ENCODE measurements at regions not wholly inside any gene's neighbourhood (a gene's known extent, or its start where the extent isn't known, plus 50 kb on each side); places are given as distances from the start of the nearest gene placed in this dataset.

GRCh38 chr1:37294096-37294495, 180.3 kb upstream of the ZC3H12A start:
- ATAC-seq (ENCODE audit: poor library complexity) (no peak), DNase-seq (no peak)
- intact Hi-C loops (cut with DNase I): no loop called here

DNA sequence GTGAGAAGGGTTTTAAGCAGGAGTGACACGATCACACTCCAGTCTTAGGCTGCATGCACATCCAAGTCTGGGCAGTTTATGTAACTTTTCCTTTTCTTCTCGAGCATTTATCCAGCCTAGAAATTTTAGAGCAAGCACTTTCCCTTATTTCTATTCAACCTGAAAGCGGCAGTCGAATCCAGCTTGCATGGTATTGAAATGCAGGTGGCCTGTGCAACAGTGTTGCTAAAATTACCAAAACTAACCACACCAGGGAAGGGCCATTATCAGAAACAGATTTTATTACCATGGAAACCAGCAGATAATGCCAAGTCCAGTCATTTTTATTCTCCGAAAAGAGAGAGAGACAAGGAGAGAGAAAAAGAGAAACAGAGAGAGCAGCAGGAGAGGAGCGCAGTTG, 179.9 kb upstream of the ZC3H12A start:
- intact Hi-C loops (cut with DNase I): no loop called here
- no peak for DNase-seq
- no peak for ATAC-seq (ENCODE audit: poor library complexity)

DNA sequence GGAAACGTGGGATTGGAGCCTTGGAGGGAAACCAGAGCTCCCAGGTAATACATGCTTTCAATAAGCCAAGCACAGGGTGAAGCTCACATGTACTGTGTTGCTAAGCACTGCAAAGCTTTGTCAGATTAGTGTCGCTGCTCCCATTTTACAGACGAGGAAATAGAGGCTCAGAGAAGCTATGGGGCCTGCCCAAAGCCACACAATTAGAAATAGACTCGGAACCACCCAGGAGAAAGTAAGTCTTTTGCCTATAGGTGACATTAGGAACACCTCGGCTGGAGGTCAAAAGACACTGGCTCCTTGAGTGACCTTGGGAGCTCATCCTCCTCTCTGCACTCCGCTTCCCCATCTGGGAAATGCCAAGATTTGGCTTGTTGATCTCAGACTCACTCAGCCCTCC, 175.6 kb upstream of the ZC3H12A start:
- no peak for ATAC-seq (ENCODE audit: poor library complexity)
- DNase-seq: no peak
- intact Hi-C loops (cut with DNase I): no loop called here

- intact Hi-C loops (cut with DNase I): no loop called here
- DNase-seq: no peak
- no peak for ATAC-seq (ENCODE audit: poor library complexity)
These were observed 175.2 kb upstream of the ZC3H12A start for GRCh38 chr1:37299216-37299615.

GRCh38 chr1:37303884-37304574, 170.4 kb upstream of the ZC3H12A start:
- intact Hi-C loops (cut with DNase I): no loop called here
- no peak for ATAC-seq (ENCODE audit: poor library complexity)
- DNase-seq: no peak

DNA sequence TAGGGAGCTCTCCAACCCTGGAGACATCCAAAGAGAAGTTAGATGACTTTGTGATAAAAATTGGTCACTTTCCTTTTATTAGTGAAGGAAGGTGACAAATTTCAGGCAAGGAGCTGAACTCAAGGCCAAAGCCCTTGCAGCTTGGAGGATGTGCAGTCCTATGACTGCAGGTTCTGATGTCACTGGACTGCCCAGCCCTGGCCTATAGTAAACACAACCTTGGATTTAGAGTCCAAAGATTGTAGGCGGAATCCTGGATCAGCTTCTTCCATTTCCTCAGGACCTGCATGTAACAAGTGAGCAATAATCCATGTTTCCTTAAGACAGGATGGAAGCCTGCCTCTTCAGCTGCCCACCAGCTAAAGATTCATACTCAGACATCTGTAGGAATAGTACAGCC, 169.3 kb upstream of the ZC3H12A start:
- no peak for ATAC-seq (ENCODE audit: poor library complexity)
- intact Hi-C loops (cut with DNase I): no loop called here

GRCh38 chr1:37305841-37306240, 168.5 kb upstream of the ZC3H12A start:
- ATAC-seq (ENCODE audit: poor library complexity): no peak
- intact Hi-C loops (cut with DNase I): no loop called here
- no peak for DNase-seq

More for the DNA sequence above, 169.3 kb upstream of the ZC3H12A start:
- DNase-seq: no peak

- intact Hi-C loops (cut with DNase I): no loop called here
- DNase-seq: no peak
- ATAC-seq (ENCODE audit: poor library complexity): no peak
These were observed 167.9 kb upstream of the ZC3H12A start for GRCh38 chr1:37306461-37306860.

GRCh38 chr1:37306871-37307270, 167.5 kb upstream of the ZC3H12A start:
- DNase-seq: no peak
- no peak for ATAC-seq (ENCODE audit: poor library complexity)
- intact Hi-C loops (cut with DNase I): no loop called here

DNA sequence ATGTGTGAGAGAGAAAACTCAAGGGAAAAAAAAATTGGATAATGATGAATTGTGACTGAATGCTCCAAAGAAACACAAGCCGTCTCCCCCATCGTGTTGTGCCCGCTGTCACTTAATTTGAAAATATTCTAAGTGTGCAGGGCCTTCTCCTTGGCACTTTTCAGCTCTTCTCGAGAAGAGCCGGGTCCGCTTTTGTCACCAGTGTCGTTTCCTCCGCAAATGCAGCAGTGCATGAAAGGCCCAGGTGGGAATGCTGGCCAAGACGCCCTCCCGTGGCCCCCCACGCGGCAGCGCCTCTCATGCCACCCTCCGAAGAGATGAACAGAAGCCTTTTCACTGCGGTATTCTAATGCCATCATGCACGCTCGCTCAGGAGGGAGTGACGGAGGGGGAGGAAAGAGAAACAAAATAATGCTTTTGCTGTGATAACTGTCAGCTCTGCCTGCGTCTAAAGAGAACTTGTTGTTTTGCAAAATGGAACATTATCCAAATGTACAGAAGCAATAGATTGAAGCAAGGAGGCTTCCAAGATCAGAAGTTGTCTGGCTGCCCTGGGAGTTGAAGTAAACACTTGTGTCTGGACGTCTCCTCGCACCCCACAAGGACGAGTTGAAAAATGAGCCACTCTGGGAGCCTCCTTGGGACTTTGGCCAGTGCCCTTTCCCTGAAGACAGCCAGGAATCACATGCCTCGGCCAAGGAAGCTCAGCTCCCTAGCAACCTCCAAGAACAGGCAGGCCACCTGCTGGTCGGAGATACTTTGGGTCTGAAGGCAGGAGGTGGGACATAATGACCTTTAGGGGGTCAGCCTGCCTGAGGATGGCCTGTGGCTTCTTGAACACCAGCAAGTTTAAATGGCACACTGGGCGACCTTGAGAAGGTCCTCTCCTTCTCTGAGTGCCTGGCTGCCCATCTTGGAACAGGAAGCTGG, 166.1 kb upstream of the ZC3H12A start:
- ATAC-seq (ENCODE audit: poor library complexity): no peak
- intact Hi-C loops (cut with DNase I): no loop called here
- no peak for DNase-seq

DNA sequence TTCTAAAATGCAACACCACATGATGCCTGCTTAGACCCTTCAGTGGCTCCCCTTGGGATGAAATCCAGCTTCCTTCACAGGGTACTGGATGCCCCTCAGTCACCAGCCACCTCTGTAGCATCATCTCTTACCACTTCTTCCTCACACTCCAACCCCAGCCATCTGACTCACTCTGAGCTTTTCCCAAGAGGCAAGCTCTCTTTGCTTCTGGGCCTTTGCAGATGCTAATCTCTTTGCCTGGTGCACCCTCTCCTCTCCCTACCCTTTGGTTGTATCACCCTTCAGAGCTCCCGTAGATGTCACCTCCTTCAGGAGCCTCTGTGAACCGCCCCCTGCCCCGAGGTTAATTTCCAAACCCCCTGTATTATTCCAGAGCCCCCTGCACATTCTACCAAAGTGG, 164.8 kb upstream of the ZC3H12A start:
- intact Hi-C loops (cut with DNase I): no loop called here
- DNase-seq (no peak), ATAC-seq (ENCODE audit: poor library complexity) (no peak)

GRCh38 chr1:37310064-37310463, 164.3 kb upstream of the ZC3H12A start:
- intact Hi-C loops (cut with DNase I): no loop called here
- ATAC-seq (ENCODE audit: poor library complexity) (no peak), DNase-seq (no peak)

- intact Hi-C loops (cut with DNase I): no loop called here
- DNase-seq (no peak), ATAC-seq (ENCODE audit: poor library complexity) (no peak)
These were observed 159.0 kb upstream of the ZC3H12A start for GRCh38 chr1:37315371-37315846.

DNA sequence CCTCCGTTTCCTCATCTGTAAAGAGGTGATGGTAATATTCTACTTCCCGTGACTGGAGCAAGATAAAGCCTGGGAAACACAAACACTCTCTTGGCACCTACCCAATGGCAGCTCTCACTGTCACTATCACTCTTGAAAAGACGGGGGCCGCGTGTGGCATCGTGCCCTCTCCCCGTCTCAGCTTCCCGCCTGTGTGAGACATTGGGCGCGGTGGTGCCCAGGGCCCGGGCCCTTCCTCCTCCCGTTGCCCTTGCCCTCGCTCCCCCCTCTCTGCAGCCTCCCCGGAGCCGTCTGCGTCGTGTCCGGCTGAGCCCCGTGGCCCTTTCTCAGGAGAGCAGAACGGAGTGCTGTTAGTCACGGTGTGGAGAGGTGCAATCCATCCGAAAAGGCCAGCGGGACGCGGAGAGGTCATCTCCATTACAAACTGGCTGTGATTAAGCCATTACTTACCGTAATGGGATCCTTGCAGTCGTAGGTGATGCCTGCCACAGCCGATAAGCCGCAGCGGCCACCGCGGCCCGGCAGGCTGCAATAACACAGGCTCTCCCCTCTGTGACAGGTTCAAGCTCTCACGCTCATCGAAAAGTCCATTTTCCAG, 156.4 kb upstream of the ZC3H12A start:
- intact Hi-C loops (cut with DNase I): no loop called here
- DNase-seq (no peak), ATAC-seq (ENCODE audit: poor library complexity) (no peak)

- DNase-seq (no peak), ATAC-seq (ENCODE audit: poor library complexity) (no peak)
- intact Hi-C loops (cut with DNase I): no loop called here
These were observed 155.9 kb upstream of the ZC3H12A start for GRCh38 chr1:37318490-37318889.

DNA sequence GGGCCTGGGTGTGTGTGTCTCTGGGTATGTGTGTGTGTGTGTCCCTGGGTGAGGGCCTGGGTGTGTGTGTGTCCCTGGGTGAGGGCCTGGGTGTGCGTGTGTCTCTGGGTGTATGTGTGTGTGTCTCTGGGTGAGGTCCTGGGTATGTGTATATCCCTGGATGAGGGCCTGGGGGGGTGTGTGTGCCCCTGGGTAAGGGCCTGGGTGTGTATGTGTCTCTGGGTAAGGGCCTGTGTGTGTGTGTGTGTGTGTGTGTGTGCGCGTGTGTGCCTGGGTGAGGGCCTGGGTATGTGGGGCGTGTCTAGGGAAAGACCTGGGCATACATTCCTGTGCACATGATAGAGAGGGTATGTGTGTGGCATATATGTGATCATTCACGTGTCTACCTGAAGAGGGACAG, 155.1 kb upstream of the ZC3H12A start:
- intact Hi-C loops (cut with DNase I): no loop called here
- no peak for DNase-seq
- no peak for ATAC-seq (ENCODE audit: poor library complexity)

GRCh38 chr1:37323486-37324377, 150.6 kb upstream of the ZC3H12A start:
- no peak for ATAC-seq (ENCODE audit: poor library complexity)
- intact Hi-C loops (cut with DNase I): no loop called here
- DNase-seq: no peak

- intact Hi-C loops (cut with DNase I): no loop called here
- ATAC-seq (ENCODE audit: poor library complexity): no peak
These were observed 149.4 kb upstream of the ZC3H12A start for GRCh38 chr1:37325010-37325409.

More at GRCh38 chr1:37325010-37325409, 149.4 kb upstream of the ZC3H12A start:
- no peak for DNase-seq
